Panc1 (cell line): ENCODE measurements at regions not wholly inside any gene's neighbourhood (a gene's known extent, or its start where the extent isn't known, plus 50 kb on each side); places are given as distances from the start of the nearest gene placed in this dataset.

ENCODE experiments used
- POLR2AphosphoS5 ChIP-seq: IDR thresholded peaks from 2 replicates; pipeline ENCODE4 v1.6.1; 2012; ENCODE audit warnings: mild to moderate bottlenecking, low read depth, low read length, moderate library complexity
- REST ChIP-seq, 2 experiments: IDR thresholded peaks; 2 replicates each; pipeline ENCODE4 v1.6.1; 2011 to 2012; ENCODE audit warnings: low read depth in 2 of 2, control low read depth in 1 of 2, low read length in 1 of 2, mild to moderate bottlenecking in 1 of 2, moderate library complexity in 1 of 2; ENCODE audit not compliant: insufficient read depth in 1 of 2

DNA sequence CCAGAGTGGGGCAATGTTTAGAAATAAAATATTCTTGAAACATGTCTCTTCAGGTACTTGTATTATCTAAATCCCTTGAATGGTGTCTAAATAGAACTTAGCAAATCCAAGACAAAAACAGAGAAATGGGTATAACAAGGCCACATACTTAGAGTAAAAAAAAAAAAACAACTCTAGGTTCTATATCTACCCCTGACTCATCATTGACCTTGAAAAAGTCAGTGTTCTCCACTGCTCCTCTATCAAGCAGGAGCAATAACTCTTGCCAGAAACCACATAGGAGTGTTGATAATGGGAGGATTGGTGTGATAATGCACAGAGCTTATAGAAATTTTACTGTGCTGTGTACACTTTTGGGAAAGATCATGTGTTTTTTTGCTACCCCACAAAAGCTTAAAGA lies 296.6 kb upstream of the PMFBP1 start:
- TF ChIP-seq POLR2AphosphoS5 (no peak), REST (IDR thresholded peaks at IDR 0.05; ENCODE audit: insufficient read depth in 1 of 2, low read depth in 2 of 2, low read length in 1 of 2) (no peak)
